HG02571 (cell line): ENCODE measurements at regions not wholly inside any gene's neighbourhood (a gene's known extent, or its start where the extent isn't known, plus 50 kb on each side); places are given as distances from the start of the nearest gene placed in this dataset.

Source experiments
- ATAC-seq: cut with Tn5 transposase; IDR thresholded peaks from one replicate; pipeline ENCODE4 v1.9.1; 2021; ENCODE audit warnings: mild to moderate bottlenecking, moderate library complexity; ENCODE audit not compliant: unreplicated experiment

DNA sequence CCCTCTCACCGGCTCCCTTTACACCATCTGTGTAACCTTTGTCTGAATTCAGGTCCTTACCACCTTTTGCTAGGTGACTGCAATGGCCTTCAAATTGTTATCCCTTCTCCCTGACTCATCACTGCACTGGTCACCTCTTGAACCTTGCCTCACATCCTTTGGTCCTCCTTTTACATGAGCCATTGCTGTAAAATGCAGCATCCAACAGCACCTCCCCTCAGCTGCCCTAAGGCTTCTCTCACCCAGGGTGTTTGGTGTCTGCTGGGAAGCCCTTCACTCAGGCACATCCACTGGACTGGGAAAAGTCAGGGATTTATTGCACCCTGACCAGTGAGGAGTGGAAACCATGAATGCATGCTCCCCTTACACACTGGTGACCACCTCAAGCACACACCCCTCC is 192.5 kb upstream of the GATB start:
- no peak for ATAC-seq

DNA sequence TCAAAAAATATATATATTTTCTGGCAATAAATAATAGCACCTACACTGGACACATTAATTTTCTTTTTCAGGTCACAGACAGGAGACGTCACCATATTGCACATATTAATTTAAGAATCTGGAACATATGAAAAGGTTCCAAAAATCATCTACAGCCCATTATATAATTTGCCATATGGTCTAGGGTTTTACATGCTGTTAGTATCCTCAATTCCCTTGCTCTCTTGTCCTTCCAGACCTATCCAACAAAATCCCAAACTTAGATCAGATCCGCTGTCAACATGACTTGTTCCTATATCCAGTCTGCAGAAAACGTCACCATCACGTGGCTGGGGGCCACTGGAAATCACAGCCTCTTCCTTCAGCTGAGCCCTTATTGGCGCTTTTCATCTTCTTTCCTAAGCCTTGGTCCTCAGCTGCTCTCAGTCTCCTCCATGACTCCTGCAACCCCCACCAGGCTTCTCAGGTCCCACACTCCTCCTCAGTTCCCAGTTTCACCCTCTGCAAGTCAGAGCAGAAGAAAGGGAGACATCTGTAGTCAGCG is 192.0 kb upstream of the GATB start:
- ATAC-seq = no peak

DNA sequence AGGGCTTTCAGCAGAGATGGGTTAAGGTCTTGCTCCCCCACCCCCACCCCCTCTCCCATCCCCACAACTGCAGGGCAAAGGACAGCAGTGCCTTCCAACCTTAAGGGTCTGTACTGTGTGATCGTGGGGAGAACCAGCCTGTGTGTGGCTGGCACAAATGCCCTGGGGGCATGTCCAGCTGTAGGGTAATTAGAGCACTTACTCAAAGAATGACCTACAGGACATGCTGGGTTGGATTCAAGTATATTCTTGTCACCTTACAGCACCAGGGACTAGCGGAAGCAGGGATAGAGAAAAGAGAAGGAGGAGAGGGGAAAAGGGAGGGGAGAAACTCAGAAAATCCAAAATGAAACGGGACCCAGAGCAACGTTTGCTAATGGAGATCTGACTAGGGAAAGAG is 191.3 kb upstream of the GATB start:
- ATAC-seq = no peak

DNA sequence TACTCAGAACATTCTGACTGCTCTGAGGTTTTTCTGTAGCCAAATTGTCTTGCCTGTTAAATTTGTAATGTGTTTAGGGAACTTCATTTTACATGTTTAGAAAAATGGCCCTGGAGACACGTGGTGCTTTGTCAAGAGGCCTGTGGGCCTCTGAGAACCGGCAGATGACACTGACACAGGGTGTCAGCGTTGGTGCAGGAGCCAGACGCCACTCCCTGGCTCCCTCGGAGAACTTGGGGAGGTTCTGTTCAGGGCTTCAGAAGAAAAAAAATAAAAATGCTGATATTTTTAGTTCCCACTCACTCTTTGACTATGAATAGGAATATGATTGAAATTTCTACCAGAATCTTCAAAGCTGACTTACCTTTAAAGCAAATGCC is 190.9 kb upstream of the GATB start:
- ATAC-seq = no peak

DNA sequence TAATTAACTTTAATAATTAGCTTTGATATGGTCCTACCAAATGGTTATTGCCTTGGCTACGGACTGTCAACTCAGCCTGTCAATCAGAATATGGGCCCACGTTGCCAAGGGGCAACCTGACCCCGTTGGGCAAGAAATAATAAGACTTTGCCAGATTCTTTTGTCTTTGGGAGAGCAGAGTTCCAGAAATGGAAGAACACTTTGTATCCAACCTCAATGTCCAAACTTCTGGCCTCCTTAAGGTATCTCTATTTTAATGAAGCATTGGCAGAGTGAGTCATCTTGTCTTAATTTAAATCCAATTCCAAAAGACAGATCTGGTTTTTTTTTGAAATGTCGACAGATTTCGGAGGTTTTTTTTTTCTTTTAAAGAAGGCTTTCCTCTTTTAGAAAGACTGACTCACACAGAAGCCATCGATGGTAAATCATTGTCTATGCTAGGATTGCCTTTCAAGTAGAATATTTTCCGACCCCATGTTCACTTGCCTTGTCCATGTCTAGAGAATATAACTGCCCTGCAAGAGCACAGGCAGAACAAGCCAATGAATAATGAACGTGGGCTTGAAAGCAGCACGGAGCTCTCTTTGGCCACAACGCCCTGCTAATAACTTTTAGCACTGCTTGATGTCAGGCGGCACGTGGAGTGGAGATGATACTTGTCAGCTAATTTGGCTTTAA is 190.3 kb upstream of the GATB start:
- no peak for ATAC-seq

DNA sequence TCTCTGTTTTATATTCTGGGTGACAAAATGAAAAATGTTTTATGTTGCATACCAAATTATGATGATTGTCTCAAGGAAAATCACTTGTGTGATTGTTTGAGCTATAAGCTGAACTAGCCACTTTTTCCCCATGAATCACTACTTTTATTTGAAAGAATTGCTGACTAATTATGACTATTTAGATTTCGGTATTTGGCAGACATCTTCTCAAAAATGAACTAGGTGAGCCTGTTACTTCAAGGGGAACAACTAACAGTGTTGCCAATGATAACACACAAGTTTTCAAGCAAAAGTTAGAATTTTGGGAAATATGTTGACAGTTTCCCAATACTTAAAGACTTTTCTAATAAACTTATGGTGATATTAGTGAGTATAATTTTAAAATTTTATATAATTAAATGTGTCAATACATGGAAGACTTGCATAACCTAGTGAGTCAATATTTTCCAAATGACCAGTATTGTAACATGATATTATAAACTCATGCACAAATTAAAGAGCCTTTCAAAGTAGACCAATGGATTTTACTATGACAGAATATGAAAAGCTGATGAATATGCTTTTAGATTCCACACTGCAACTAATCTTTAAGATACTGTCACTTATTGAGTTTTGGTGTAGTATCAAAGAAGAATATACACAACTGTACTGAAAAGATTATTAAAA is 187.7 kb upstream of the GATB start:
- no peak for ATAC-seq

DNA sequence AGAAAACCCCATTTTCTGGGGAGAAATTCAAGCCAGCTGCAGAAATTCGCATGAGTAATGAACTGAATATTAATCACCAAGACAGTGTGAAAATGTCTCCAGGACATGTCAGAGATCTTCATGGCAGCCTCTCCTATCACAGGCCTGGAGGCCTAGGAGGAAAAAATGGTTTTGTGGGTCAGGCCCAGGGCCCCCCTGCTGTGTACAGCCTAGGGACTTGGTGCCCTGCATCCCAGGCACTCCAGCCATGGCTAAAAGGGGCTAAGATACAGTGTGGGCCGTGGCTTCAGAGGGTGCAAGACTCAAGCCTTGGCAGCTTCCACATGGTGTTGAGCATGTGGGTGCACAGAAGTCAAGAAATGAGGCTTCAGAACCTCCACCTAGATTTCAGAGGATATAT is 185.9 kb upstream of the GATB start:
- no peak for ATAC-seq

DNA sequence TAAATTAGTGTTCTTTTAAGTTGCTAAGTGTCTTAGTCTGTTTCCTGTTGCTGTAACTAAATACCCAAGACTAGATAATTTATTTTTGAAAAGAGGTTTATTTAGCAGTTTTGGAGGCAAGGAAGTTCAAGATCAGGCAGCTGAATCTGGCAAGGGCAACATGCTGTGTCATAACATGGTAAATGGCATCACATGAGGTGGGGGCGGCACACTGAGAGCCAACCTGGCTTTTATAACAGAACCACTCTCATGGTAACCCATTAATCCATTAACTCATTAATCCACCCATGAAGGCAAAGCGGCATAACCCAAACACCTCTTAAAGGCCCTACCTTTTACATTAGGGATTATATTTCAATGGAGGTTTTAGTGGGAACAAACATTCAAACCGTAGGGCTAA is 182.2 kb upstream of the GATB start:
- no peak for ATAC-seq

DNA sequence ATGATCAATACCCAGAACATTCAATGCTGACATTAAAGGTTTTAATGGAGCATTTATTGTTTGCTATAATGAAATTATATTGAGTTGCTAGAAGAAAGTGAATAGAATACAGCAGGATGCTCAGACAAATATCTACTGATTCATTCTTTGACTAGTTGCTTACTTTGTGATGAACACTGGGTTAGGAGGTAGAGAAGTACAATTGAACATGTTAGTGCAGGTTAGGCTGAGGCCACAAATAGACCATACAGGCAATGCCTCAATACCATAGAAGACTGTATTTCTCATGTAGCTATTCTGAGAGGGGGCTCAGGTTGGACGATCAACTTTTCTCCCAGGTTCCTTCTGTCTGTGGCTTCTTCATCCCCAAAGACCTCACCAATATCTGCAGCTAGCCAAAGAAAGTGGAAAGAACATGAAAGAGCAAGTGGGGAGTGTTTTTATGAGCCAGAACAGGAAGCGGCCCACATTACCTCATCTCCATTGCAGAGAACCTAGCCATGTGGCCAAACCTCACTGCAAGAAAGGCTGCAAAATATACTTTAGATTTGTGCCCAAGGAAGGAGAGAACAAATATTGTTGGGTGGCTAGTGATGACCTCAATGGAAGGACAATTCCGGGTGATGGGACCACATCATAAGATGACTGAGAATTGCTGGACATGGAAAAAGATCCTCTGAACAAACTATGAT is 180.3 kb upstream of the GATB start:
- ATAC-seq = no peak

DNA sequence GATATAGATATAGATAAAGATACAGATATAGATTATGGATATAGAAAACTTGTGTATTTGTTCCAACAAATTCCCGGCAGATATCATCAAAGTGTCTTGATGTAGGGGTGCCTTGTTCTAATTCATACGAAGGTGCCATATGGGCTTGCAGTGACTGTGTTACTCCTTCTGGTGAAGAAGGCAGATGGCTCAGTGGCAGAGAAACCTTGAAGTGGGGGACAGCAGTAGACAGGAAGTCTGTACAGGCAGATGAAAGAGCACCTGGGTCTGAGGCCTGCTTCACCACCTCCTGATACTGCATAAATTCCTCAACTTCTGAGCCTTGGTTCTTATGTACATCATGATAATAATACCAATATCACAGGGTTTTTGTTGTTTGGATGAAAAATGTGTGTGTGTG is 179.5 kb upstream of the GATB start:
- no peak for ATAC-seq

DNA sequence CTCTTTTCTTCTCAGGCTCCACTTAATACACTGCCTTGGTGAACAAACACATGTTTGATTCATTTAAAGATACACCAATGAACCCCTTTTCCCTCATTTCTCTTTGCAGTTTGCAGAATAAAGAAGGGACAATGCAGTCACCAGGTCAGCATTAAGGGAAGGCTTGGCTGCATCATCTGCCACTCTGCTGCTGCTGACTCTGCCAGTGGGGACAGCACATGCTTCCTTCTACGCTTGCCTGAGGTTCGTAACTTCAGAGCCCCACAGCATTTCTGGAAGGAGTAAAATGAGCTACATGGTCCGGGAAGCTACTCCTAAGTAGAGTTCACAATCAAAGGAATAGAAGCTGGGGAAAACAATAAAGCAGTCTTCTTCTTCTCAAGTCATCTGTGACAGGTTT is 178.9 kb upstream of the GATB start:
- ATAC-seq = no peak

DNA sequence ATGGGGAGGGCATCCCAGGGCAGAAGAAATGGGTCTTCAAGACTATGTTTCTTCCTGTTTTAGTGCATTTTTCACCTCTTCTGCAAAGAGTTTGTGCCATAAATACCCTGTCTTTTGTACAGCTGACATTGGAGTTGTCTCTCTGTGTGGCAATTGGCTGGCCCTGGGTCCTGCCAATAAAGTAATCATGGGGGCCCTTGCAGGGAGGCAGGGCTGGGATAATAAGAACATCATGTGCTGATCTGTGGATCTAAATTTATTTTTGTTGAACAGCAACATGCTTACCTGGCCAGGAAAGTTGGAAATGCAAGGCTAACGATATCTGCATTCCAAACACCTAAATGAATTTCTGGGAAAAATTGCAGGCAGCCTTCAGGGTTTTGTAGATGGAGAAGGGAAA is 174.6 kb upstream of the GATB start:
- ATAC-seq = no peak

DNA sequence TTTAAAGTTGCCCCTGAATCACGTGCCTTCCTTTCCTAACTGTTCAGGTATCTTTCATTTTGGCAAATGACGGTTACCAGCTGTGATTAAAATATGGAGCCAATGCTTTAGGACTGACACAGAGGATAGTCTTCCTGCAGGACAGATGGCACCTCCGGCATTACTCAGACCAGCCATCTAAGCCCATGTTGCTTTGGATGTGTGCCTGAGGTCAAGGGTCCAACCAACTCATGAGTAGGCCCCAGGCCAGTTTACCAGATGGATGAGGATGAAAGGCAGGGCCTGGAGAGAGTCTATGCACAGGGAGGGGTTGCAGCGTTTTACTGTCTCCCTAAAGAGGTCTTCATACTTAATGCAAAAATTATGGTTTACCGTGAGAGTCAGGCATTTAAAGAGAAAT is 174.0 kb upstream of the GATB start:
- ATAC-seq = no peak

DNA sequence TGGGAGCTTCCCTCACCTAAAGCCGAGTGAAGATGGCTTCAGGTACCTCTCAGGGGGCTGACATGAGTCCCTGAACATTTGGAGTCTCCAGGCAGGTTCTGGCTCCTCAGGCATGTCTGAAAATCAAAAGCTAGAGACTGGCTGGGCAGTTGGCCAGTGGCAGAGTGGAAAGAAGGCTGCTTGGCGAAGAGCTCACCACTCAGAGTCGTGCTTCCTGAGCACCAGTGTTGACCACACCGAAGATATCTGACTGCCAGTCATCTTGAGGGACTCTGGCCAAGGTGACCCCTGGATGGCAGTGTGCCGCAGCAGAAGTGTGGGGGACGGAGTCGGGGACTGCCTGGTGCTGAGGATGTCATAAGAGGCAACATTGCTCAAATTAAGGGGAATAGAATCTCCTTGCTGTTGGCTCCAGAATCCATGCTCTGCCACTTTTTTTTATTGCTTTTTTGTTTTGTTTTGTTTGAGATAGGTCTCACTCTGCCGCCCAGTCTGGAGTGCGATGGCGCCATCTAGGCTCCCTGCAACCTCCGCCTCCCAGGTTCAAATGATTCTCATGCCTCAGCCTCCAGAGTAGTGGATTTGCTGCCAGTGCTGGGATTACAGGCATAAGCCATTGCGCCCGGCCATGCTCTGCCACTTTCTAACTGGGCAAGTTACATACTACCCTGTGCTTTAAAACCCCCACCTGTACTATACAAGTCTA is 172.5 kb upstream of the GATB start:
- no peak for ATAC-seq

DNA sequence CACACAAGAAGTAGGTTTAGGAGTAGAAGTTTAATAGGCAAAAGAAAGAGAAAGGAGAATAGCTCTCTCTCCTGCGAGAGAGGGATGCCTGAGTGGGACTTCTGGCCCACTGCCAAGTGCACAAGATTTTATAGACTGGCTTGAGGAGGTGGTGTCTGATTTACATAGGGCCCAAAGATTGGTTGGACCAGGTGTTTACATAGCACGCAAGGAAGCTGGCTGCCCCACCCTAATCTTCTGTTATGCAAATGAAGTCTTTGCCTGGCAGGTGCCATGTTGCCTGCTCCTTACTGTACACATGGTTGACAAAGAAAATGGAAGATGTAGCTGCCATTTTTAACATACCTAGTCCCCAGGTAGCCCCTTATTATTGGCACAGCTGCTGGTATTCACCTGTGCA is 170.8 kb upstream of the GATB start:
- ATAC-seq = no peak

DNA sequence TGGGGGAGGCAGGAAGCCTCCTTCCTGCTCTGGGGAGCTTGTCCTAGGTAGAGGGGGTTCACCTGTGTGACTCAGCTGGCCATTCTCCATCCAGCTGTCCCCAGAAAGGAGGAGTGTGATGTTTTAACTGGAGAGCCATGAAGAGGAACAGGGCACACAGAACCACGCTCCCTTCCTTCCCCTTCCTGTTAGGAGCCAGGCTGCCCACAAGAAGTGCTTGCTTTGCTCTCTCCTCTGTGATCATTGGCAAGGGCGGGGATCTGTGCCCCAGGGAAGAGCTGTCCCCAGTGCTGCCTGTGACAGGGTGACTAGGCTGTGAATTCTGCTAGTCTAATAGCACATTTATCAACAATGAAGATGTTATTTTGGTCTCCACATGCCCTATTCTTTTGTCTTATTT is 169.6 kb upstream of the GATB start:
- no peak for ATAC-seq

DNA sequence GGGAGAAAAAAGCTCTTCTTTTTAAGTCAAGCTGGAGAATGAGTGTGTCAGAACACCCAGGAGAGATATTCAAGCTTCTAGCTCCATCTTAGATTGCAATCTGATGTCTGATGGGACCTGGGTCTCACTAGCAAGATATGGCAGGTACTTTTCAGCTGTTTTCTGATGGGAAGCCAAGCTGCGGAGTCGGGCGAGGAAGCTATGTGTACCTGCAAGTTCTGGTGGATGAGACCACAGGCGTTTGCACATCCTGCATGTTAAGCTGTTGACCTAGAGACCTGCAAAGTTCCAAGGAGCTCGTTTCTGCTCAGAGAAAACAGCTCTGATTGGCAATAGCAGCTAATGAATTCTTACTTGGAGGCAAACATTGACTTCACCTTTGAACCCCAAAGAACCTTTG is 167.3 kb upstream of the GATB start:
- ATAC-seq = no peak

DNA sequence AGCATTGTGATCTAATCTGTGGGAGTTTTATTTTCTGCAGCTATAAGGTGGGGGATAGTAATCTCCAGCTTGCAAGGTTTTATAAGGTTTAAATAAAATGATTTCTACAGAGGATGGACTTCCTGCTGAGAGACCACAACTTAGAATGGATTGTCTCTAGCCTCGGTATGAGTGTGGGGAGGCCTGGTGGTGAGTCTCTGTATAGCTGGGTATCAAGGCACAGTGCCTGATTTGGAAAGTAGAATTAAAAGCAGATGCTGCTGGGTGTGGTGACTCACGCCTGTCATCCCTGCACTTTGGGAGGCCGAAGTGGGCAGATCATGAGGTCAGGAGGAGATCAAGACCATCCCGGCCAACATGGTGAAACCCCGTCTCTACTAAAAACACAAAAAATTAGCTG is 162.0 kb upstream of the GATB start:
- no peak for ATAC-seq

DNA sequence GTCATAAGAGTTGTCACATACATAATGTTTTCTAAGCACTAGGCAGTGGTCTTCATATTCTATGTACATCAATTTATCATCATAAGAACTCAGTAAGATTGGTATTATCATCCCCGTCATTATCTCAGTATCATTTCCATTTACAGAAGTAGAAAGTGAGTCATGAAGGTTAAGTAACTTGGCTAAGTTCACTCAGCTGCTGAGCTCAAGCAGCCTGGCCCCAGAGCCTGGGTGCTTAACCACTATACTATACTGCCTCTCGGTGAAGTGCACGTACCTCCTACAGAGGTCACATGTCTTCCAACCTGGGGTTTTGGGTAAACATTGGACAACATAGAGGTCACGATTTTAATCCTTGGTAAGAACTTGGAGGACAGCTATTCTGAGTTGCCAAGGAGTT is 161.5 kb upstream of the GATB start:
- ATAC-seq = no peak

DNA sequence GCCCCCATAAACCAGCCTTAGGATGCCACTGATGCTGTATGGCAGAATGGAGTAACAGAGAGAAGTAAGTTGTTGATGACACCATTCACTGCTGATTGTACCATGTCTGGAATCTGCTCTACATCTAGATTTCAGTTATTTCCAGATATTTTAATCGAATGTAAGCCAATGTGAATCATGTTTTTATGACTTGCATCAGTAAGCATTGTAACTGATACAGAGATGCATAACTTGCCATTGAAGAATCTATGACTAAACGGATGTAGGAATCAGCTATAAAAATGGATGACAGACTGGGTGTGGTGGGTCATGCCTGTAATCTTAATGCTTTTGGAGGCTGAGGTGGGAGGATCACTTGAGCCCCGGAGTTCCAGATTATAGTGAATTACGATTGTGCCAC is 161.0 kb upstream of the GATB start:
- no peak for ATAC-seq

DNA sequence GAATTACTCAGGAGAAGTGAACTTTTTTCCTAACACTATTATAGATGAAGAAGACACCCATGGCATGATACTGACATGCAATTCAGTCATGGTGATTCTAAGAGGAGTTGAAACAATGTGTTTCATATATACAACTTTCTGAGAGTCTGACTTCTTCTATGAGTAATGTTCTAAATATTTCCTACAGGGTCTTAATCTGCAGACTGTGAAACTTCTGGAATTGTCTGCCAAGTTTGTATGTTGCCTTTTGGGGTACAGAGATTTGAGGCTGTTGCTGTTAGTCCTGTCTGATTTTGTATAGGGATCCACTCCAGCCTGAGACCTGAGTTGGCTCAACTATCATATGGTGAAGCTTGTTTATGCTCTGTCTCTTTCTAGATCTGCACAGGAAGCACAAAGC is 160.6 kb upstream of the GATB start:
- ATAC-seq = no peak
